CD4-positive, alpha-beta memory T cell (primary cell): ENCODE measurements at regions not wholly inside any gene's neighbourhood (a gene's known extent, or its start where the extent isn't known, plus 50 kb on each side); places are given as distances from the start of the nearest gene placed in this dataset.

Experiments used
- CTCF ChIA-PET: fragments of 350-600 bp; sonication (Branson Sonifier 250); formaldehyde crosslinking; loops from one replicate; lab custom pipeline; 2021; ENCODE audit warnings: inconsistent platforms; ENCODE audit not compliant: partially characterized antibody; lab: Charles Lee
- POLR2A ChIA-PET: fragments of 350-600 bp; sonication (Branson Sonifier 250); formaldehyde crosslinking; loops from one replicate; lab custom pipeline; 2021; ENCODE audit not compliant: partially characterized antibody; lab: Charles Lee
- DNase-seq, 5 donors: peaks; one replicate each; pipeline versions ENCODE4 v3.0.0 to v3.0.0-alpha.2; 2020 to 2022; ENCODE audit warnings: mixed read lengths in 1 of 5
- H3K27ac ChIP-seq: one replicate; pipeline ENCODE4 v1.7.0; 2013; ENCODE audit warnings: low read depth, low read length
- H3K27me3 ChIP-seq: 2 replicates; pipeline ENCODE4 v1.7.0; 2013; ENCODE audit warnings: mild to moderate bottlenecking, low read length, moderate library complexity; ENCODE audit not compliant: insufficient read depth
- H3K36me3 ChIP-seq: 2 replicates; pipeline ENCODE4 v1.7.0; 2013; ENCODE audit warnings: mild to moderate bottlenecking, low read length, moderate library complexity; ENCODE audit not compliant: insufficient read depth
- H3K4me1 ChIP-seq: 2 replicates; pipeline ENCODE4 v1.7.0; 2013; ENCODE audit warnings: mild to moderate bottlenecking, low read length, moderate library complexity; ENCODE audit not compliant: insufficient read depth
- H3K4me3 ChIP-seq, 2 donors: one replicate each; pipeline ENCODE4 v1.7.0; 2013; ENCODE audit warnings: low read length in 2 of 2, mild to moderate bottlenecking in 1 of 2
- H3K9me3 ChIP-seq, 2 donors: one replicate each; pipeline ENCODE4 v1.7.0; 2013; ENCODE audit warnings: low read length in 2 of 2, control low read depth in 1 of 2; ENCODE audit not compliant: control insufficient read depth in 1 of 2
- H3K27ac Mint-ChIP-seq, 7 donors: one replicate each; pipeline ENCODE4 v1.8.0; 2020 to 2021; ENCODE audit warnings: mixed read lengths in 7 of 7, mild to moderate bottlenecking in 6 of 7, inconsistent platforms in 3 of 7, moderate library complexity in 3 of 7
- H3K27me3 Mint-ChIP-seq, 2 donors: one replicate each; pipeline ENCODE4 v1.8.0; 2020 to 2021; ENCODE audit warnings: mixed read lengths in 2 of 2
- H3K36me3 Mint-ChIP-seq, 2 donors: one replicate each; pipeline ENCODE4 v1.8.0; 2020 to 2021; ENCODE audit warnings: mixed read lengths in 2 of 2, inconsistent platforms in 1 of 2, mild to moderate bottlenecking in 1 of 2
- H3K4me1 Mint-ChIP-seq, 4 donors: one replicate each; pipeline ENCODE4 v1.8.0; 2020 to 2021; ENCODE audit warnings: mixed read lengths in 4 of 4, mild to moderate bottlenecking in 1 of 4
- H3K4me3 Mint-ChIP-seq, 8 donors: one replicate each; pipeline ENCODE4 v1.8.0; 2020 to 2021; ENCODE audit warnings: mixed read lengths in 8 of 8, mild to moderate bottlenecking in 7 of 8, moderate library complexity in 6 of 8, inconsistent platforms in 3 of 8
- H3K9me3 Mint-ChIP-seq, 8 donors: one replicate each; pipeline ENCODE4 v1.8.0; 2020 to 2021; ENCODE audit warnings: mixed read lengths in 8 of 8, mild to moderate bottlenecking in 5 of 8, inconsistent platforms in 3 of 8, moderate library complexity in 1 of 8
- intact Hi-C: fragments of 100-400 bp; cut with micrococcal nuclease; formaldehyde crosslinking; loops from one replicate; pipeline ENCODE4 v1.15.1; 2023

- intact Hi-C loops = no loop called here
- H3K27ac ChIP-seq = no peak overlapping the region
- no peaks in the 10 kb centered on the region for H3K4me1 ChIP-seq
- POLR2A ChIA-PET = no interaction called here
- no peaks in the 10 kb centered on the region for H3K27me3 Mint-ChIP-seq
- no peak overlapping the region for H3K4me3 Mint-ChIP-seq
- H3K36me3 ChIP-seq = no peaks in the 10 kb centered on the region
- no peaks in the 10 kb centered on the region for H3K36me3 Mint-ChIP-seq
- no peaks in the 10 kb centered on the region for H3K9me3 ChIP-seq
- no peak for DNase-seq
- no peaks in the 10 kb centered on the region for H3K4me1 Mint-ChIP-seq
- CTCF ChIA-PET = no interaction called here
- H3K9me3 Mint-ChIP-seq = peaks cover 0 to 12% (median 2%) of the 10 kb centered on the region in 8 donors
- no peaks in the 10 kb centered on the region for H3K27me3 ChIP-seq
- H3K27ac Mint-ChIP-seq = no peak overlapping the region
- no peak overlapping the region for H3K4me3 ChIP-seq
These were observed 223.0 kb upstream of the EPHA5 start for GRCh38 chr4:65893271-65893670.

GRCh38 chr4:65880594-65880993 is 210.3 kb upstream of the EPHA5 start:
- ChIA-PET CTCF (no interaction called here), POLR2A (no interaction called here)
- Histone ChIP-seq H3K27me3 (no peaks in the 10 kb centered on the region), H3K9me3 (no peaks in the 10 kb centered on the region), H3K27ac (no peak overlapping the region), H3K36me3 (no peaks in the 10 kb centered on the region), H3K4me1 (no peaks in the 10 kb centered on the region), H3K4me3 (no peak overlapping the region)
- Mint-ChIP-seq H3K27ac (no peak overlapping the region), H3K4me1 (no peaks in the 10 kb centered on the region), H3K9me3 (peaks cover 0 to 14% (median 4%) of the 10 kb centered on the region in 8 donors), H3K36me3 (no peaks in the 10 kb centered on the region), H3K4me3 (no peak overlapping the region), H3K27me3 (no peaks in the 10 kb centered on the region)
- intact Hi-C loops = no loop called here
- DNase-seq = no peak

DNA sequence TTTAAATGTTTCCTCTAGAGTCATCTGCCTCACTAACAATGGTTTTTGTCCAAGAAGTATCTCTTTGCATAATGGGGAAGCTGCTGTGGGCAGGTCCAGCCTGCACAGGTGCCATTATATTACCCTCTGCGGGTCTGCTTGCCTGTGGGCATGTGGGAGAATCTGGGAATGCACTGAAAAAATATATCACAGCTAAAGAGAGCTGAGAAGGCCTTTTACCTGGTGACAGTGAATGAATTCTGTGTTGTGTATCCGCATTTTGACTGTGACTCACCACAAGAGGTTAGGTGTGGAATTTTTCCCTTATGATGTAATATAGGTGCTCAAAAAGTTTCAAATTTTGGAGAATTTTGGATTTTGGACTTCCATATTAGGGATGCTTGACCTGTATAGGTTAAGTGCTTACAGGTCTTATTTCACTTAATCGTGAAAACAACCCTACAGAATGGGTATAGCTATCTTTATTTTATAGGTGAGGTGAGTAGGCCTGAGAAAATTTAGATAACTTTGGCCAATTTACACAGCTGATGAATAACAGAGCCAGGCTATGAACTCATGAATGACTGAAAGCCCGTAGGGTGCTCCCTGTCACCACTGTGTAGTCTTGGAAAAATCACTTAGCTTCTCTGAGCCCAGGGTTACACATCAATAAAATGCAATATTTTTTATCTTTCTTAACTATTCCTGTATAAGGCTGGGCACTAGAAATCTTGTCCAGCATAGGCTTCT is 198.0 kb upstream of the EPHA5 start:
- no peak overlapping the region for H3K4me3 ChIP-seq
- H3K9me3 Mint-ChIP-seq = peaks cover 0 to 7% (median 4%) of the 10 kb centered on the region in 8 donors
- H3K4me3 Mint-ChIP-seq = no peak overlapping the region
- H3K27me3 Mint-ChIP-seq = no peaks in the 10 kb centered on the region
- H3K27ac Mint-ChIP-seq = no peak overlapping the region
- CTCF ChIA-PET = no interaction called here
- H3K4me1 ChIP-seq = no peaks in the 10 kb centered on the region
- intact Hi-C loops = no loop called here
- no peaks in the 10 kb centered on the region for H3K9me3 ChIP-seq
- H3K36me3 ChIP-seq = no peaks in the 10 kb centered on the region
- no peak overlapping the region for H3K27ac ChIP-seq
- H3K36me3 Mint-ChIP-seq = no peaks in the 10 kb centered on the region
- no peak for DNase-seq
- no peaks in the 10 kb centered on the region for H3K4me1 Mint-ChIP-seq
- H3K27me3 ChIP-seq = no peaks in the 10 kb centered on the region
- POLR2A ChIA-PET = no interaction called here

DNA sequence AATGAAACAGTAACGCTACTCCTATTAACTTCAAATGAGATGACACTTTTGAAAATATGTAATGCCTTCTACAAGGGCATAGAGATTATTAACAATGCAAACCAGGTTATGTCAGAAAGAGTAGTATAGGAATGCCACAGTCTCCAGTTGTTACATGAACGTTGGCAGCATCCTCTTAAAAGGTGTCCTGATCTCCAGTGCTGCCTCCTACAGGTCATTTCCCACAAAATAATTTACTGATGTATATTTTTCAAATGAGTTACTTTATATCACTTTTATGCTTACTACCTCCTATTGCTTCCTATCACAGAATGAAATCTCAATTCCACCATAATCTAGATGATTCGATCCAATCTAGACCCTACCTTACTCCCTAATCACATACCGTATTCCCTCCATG is 195.2 kb upstream of the EPHA5 start:
- ChIA-PET POLR2A (no interaction called here), CTCF (no interaction called here)
- intact Hi-C loops = no loop called here
- Mint-ChIP-seq H3K9me3 (peaks cover 0 to 12% (median 3%) of the 10 kb centered on the region in 8 donors), H3K27me3 (no peaks in the 10 kb centered on the region), H3K27ac (no peak overlapping the region), H3K4me1 (no peaks in the 10 kb centered on the region), H3K4me3 (no peak overlapping the region), H3K36me3 (no peaks in the 10 kb centered on the region)
- no peak overlapping the region for H3K4me3 ChIP-seq
- H3K27ac ChIP-seq = no peak overlapping the region
- no peaks in the 10 kb centered on the region for H3K27me3 ChIP-seq
- H3K9me3 ChIP-seq = no peaks in the 10 kb centered on the region
- H3K36me3 ChIP-seq = no peaks in the 10 kb centered on the region
- H3K4me1 ChIP-seq = no peaks in the 10 kb centered on the region
- no peak for DNase-seq

DNA sequence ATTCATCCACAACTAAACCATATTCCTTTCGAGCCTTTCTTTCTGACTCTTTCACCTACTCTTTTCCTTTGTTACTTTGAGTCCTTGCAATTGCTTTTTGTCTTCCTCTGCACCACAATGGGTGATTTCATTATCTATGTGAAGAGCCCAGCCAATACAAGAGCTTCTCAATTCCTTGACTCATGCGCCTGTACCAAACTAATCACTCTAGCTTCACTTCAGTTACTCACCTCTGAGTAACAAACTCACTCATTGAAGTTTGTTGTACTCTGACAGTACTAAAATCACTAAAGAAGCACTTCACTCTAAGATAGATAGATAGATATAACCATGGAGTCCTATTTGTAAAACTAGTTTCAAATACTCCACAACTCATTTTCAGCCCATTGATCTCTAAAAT is 191.7 kb upstream of the EPHA5 start:
- Histone ChIP-seq H3K9me3 (no peaks in the 10 kb centered on the region), H3K27me3 (no peaks in the 10 kb centered on the region), H3K36me3 (no peaks in the 10 kb centered on the region), H3K4me3 (no peak overlapping the region), H3K27ac (no peak overlapping the region), H3K4me1 (no peaks in the 10 kb centered on the region)
- Mint-ChIP-seq H3K4me1 (no peaks in the 10 kb centered on the region), H3K4me3 (no peak overlapping the region), H3K9me3 (peaks cover 0 to 9% (median 3%) of the 10 kb centered on the region in 8 donors), H3K36me3 (no peaks in the 10 kb centered on the region), H3K27ac (no peak overlapping the region), H3K27me3 (no peaks in the 10 kb centered on the region)
- intact Hi-C loops = no loop called here
- POLR2A ChIA-PET = no interaction called here
- CTCF ChIA-PET = no interaction called here
- DNase-seq = no peak

- intact Hi-C loops = no loop called here
- CTCF ChIA-PET = no interaction called here
These were observed 175.0 kb upstream of the EPHA5 start for GRCh38 chr4:65845199-65845773.

DNA sequence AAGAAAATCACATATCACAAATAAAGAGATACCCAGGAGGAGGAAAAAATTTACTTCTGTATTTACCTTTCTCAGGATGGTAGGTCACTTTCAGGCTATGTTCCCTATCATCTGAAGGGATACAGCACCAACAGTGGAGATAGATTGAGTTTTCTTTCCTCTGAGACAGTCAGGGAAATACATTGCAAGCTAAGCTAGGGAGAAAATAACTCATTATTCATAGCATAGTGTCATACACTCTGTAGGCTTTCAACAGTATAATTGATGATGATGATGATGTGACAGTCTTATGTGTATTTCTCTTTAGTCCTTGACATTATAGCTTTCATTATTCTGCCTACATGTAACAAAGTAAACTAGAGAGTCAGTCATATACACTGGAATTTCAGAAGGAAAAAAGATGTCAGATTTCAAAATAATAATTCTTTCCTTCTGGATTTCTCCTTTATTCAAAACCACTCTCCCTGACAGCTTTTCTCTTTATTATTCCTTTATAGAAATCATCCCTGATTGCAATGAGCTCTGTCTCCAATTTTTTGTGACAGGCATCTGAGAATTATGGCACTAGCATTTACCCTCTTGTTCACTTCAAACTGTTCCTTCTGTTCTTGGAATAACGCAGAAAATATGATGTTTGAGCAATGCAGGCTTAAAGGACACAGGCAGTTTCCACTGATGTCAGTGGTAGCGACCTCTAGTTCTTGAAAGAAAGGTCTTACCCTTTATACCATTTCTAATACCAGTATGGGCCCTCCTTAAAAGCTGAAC is 169.1 kb upstream of the EPHA5 start:
- Histone ChIP-seq H3K4me3 (no peak overlapping the region), H3K4me1 (no peaks in the 10 kb centered on the region), H3K27ac (no peak overlapping the region), H3K9me3 (no peaks in the 10 kb centered on the region), H3K36me3 (no peaks in the 10 kb centered on the region), H3K27me3 (no peaks in the 10 kb centered on the region)
- Mint-ChIP-seq H3K4me1 (no peaks in the 10 kb centered on the region), H3K36me3 (no peaks in the 10 kb centered on the region), H3K27ac (no peak overlapping the region), H3K4me3 (no peak overlapping the region), H3K27me3 (no peaks in the 10 kb centered on the region), H3K9me3 (peaks cover 0 to 5% (median 1%) of the 10 kb centered on the region in 8 donors)
- ChIA-PET POLR2A (no interaction called here), CTCF (no interaction called here)
- DNase-seq = no peak
- intact Hi-C loops = no loop called here

More at GRCh38 chr4:65845199-65845773, 175.0 kb upstream of the EPHA5 start:
- H3K27ac ChIP-seq = no peak overlapping the region
- H3K9me3 ChIP-seq = no peaks in the 10 kb centered on the region
- Mint-ChIP-seq H3K4me3 (no peak overlapping the region), H3K27ac (no peak overlapping the region), H3K36me3 (no peaks in the 10 kb centered on the region), H3K27me3 (no peaks in the 10 kb centered on the region), H3K9me3 (peaks cover 3 to 7% (median 4%) of the 10 kb centered on the region in 8 donors), H3K4me1 (no peaks in the 10 kb centered on the region)
- H3K27me3 ChIP-seq = no peaks in the 10 kb centered on the region
- H3K4me3 ChIP-seq = no peak overlapping the region
- H3K36me3 ChIP-seq = no peaks in the 10 kb centered on the region
- no peaks in the 10 kb centered on the region for H3K4me1 ChIP-seq
- no peak for DNase-seq
- POLR2A ChIA-PET = no interaction called here
